DMS79 (cell line): ENCODE measurements at regions not wholly inside any gene's neighbourhood (a gene's known extent, or its start where the extent isn't known, plus 50 kb on each side); places are given as distances from the start of the nearest gene placed in this dataset.
A peak's percentile ranks its signal among the peaks of the same experiment; 100 is the strongest.
"Not testable (repeated sequence)": the region's sequence is repeated elsewhere in the genome, so short reads cannot be mapped to it uniquely, and the experiment has no call there.

Experiments
- DNase-seq: peaks from one replicate; lab custom pipeline; 2025; lab: John Stamatoyannopoulos, UW

DNA sequence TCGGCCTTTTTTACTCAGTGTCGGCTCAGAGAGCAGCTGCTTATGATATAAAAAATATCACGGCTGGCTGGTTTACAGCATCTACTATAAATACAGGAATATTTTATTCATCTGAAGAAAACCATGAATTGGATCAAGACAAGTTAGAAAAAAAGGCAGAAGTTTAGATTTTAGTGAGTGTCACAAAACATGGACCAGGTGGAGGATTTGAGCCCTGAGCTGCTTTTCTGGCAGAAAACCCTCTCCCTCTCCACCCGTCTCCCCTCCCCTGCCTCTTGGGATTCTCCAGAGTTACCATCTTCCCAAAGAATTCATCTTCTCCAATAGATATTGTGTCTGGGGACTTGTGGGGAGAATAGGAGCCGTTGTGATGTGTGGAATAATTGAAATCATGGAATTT, 142.8 kb upstream of the RAI2 start:
- no peak for DNase-seq

DNA sequence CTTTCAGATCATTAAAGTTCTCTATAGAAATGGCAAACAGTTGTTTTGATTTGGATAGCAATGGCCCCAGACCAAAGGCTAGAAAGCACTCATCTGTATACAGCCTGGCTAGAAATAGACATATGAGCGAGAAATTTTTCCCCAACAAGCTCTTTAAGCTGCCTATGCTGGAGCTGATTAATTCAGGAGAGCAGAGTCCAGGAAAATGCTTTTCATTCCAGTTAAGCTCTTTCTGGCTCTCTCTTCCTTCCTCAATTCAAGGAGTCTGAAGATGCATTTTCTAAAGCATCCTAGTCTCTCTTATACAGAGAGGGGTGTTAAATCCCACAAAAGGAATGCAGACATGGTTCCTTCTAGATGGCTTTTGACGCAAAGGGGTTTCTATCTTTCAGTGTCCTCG, 141.7 kb upstream of the RAI2 start:
- DNase-seq = no peak

DNA sequence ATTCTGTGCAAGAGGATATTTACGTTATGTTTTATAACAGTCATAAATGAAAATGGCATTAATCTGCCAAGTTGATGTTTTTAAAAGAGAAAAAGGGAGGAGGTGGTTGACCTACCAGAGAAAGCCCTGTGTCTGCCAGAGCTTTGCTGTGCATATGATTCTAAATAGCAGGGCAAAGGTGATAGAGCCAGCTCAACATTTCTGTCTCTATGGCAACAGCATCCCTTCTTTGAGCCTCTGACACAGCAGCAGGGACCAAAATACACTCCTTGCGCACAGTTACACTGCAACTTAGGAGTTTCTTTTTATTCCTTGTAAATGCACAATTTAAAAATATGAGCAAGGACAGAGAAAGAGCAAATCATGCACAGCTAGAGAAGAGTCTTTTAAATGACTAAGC, 133.3 kb upstream of the RAI2 start:
- DNase-seq = peak; percentile 38

DNA sequence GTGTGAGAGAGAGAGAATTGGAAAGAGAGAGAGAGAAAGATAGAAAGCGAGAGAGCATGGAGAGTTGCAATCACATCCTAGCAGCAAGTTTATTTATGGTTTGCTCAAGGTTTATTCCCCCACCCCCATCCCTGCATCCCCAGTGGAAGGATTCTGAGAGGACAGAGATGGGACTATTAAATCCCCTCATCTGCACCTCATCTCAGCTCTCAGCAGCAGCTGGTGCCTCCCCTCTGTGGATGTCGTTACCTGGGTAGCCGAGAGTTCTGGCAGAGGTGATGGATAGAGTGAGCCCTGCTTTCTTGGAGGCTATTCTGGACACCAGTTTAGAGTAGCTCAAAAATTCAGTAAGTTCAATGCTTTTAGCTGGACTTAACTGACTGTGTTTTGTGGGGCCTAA, 132.0 kb upstream of the RAI2 start:
- no peak for DNase-seq

DNA sequence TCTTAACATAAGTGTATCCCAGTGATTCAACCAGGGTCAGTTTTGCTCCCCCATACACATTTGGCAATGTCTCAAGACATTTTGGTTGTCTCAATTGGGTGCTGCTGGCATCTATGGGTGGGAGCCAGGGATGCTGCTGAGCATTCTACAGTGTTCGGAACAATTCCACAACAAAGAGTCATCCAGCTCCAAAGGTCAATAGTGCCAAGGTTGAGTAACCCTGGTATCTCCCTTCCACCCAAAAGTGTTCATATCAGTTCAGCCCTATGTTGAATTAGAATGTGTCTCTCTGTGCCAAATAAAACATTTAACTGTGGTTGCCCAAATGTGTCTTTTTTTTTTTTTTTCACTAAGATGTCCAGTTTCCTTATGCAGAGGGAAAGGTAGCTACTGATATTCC, 129.4 kb upstream of the RAI2 start:
- no peak for DNase-seq

DNA sequence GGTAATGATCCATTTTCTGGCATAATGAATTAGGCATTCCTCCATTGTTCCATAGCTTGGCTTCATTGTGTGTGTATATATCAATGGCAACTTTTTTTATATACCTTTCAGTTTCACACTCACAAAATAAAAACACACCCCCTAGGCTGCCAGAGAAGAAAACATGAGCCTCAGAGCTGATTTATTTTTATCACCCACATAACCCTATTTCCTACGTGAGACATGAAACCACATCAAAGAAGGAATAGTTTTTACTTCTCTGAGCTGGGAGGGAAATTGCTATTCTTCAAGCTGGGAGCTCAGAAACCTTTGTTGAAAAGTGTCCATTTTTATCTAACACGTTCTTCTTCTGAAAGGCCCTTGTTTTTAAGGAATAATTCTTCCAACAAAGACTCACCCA, 126.7 kb upstream of the RAI2 start:
- no peak for DNase-seq

DNA sequence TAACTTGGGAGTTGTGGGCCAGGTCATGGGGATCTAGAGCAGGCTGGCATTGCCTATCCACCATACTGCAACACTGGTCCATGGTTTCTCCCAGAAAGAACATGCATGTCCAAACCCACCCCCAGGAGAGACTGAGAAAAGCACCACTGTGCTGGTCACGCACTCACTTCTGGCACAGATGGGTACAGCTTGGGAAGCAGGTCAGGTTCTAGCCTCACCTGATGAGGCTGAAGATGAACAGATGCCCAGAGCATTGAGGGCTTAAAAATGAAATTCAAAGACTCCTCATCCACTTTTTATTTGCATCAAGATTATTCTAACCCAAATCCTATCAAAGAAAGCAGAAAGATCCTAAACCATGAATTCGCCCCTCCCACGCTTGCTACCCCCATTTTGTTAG, 125.9 kb upstream of the RAI2 start:
- no peak for DNase-seq

DNA sequence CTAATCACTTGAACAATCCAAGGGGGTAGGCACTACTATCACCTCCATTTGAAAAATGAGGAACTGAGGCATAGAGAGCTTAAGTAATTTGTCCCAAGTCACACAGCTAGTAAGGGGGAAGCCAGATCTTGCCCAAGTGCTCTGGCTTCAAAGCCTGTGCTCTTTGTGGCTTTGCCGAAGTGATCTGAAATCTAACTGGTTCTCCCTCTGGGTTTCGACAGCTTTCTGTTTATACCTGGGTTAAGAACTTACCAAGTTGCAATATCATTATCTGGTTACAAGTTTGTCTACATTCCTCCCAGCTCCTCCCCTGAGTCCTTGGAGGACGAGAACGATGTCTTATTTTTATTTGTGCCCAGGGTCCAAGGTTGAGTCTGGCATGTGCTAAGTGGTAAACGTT, 125.3 kb upstream of the RAI2 start:
- no peak for DNase-seq

DNA sequence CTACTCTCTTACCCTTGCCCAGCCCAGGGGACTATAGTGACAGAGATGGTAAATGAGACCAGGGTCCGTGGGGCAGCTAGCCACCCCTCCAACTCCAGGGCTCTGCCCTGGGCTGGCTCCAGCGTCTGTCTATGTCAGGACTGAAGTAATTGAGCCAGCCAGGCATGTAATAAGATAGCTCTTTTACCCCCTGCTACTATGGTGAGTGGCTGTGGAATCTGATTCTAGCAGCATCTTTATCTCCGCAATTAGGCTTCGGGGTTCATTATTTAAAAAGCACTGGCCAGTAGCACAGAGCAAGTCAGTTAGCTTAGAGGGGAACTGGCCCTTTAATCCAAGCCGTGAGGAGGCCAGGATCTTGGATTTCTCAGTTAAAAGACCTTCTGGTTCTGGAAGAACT, 123.3 kb upstream of the RAI2 start:
- DNase-seq = no peak

DNA sequence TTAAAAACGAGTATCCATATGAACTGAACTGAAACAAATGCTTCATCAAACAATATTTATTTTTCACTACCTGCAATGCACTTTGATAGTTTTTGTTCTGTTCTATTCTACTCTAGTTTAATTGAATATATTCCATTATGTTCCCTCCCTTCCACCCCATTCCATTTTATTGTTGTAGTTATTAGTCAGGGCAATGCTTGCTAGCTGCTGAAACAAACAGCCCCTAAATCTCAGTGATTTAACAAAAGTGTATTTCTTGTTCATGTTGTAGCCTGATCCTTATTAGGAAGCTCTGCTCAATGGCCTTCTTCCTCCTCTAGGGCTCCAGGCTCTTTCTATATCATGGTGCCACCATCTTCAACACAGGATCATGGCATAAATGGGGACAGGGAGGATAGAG, 122.3 kb upstream of the RAI2 start:
- no peak for DNase-seq

DNA sequence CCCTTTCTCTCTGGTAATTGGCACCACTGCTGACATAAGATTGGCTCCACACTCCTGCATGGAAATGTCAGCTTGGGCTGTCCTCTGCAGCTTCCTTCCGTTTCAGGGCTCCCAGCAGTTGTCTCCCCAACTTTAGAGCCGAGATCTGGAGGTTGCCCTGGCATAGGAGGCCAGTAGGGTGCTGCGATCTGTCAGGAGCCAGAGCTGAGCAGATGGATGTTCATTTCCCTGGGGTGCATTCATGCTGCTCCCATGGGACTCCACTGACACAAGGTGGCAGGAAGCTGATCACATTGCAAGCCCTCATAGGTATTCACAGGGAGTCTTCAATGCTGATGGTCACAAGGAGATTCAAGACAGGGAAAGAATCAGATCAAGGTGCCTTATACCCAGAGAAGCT, 116.6 kb upstream of the RAI2 start:
- DNase-seq = no peak

DNA sequence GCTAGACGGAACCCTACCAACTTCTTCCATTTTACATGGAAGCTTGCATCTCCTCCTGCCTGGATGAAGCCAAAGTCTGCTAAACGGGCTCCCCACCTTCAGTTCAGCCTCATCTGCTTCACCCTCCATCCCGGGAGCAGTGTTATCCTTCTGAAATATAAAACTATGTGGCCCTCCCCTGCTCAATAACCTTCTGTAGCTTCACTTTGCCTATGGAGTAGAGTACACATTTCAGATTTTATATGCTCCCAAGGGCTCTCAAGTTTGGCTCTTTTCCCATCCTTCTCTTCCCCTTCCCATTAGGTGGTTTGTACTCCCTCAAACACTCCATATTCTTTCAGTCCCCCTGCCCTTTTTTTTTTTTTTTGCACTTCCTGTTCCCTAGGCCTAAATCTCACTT, 115.9 kb upstream of the RAI2 start:
- no peak for DNase-seq

DNA sequence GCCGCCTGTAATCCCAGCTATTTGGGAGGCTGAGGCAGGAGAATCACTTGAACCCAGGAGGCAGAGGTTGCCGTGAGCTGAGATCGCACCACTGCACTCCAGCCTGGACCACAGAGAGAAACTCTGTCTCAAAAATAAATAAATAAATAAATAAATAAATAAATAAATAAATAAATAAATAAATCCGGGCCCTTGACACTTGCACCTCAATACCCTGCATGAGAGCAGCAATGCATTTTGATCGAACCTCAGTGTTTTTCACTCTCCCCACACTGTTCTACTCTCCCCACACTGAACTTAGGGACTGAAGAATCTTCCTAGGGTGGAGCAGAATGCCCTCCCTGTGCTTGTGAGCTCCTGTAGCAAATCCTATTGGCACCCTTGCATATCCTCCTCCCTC, 114.3 kb upstream of the RAI2 start:
- not testable (repeated sequence) for DNase-seq

DNA sequence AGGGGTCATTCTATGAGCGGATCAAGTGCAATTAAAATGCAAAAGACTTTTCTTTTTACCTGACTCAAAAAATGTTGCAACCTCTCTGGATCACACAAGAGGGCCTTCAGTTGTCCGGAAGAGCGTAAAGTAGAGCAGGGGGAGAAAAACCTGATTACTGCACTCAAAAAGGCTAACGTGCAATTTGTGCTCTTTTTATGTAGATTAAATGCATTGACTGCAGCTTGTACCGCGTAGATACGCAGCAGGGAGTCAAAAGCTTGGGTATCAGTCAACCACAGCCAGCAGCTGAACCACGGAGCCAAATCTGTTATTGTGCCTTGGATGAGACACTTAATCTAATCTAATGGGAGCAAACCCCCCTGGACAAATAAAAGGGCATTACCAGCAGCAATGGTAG, 107.3 kb upstream of the RAI2 start:
- peak; percentile 17 for DNase-seq

DNA sequence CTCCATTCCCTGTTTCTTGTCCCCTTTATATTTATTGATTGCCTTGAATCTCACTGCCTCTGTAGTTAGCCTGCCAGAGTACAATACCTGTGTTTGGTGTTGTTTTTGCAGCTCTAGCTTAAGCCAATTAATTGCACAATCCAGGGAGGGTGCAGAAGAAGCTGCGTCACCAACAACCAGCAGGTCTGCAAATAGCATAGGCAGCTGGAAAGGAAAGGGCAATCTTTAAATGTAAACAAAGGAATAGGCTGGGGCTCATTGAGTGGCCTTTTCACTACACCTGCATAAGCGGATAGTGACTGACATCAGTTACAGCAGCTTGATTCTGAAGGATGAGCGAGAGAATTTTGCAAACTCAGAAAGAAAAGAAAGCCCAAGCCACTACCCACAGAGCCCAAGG, 106.8 kb upstream of the RAI2 start:
- peak; percentile 20 for DNase-seq

DNA sequence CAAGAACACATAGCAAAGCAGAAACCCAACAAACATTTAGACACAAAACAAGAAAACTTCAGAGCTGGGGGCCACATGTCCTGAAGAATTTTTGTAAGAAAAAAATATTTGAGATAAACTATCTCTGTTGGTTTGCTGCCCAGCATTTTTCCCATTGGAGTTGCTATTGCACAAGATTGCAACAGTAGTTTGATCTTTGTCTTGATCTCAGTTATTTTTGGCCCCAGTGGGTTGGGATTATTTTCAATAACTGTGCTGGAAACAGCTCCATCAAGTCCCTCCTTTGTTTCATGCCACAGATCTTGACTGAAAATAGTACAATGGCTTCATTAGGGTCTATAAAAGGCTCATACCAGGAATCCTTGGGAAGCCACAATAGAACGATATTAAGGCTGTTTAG, 103.8 kb upstream of the RAI2 start:
- no peak for DNase-seq

DNA sequence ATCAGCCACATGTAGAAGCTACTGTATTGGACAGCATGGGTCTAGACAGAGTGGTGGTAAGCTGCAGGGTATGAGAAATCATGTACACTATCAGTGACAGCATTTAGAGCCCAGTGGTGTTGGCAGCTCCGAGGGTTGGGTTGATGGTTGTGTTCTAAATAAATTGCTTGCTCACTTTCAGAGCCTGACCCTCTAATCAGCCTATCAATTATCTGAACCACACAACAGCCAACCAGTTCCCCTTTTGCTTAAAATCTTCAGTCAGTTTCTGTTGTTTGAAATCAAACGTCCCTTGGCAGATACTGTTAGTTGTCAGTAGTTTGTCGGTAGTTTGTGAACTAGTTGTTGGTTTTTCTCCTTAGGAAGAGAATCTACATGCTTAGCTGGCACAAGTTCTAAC, 99.8 kb upstream of the RAI2 start:
- no peak for DNase-seq

DNA sequence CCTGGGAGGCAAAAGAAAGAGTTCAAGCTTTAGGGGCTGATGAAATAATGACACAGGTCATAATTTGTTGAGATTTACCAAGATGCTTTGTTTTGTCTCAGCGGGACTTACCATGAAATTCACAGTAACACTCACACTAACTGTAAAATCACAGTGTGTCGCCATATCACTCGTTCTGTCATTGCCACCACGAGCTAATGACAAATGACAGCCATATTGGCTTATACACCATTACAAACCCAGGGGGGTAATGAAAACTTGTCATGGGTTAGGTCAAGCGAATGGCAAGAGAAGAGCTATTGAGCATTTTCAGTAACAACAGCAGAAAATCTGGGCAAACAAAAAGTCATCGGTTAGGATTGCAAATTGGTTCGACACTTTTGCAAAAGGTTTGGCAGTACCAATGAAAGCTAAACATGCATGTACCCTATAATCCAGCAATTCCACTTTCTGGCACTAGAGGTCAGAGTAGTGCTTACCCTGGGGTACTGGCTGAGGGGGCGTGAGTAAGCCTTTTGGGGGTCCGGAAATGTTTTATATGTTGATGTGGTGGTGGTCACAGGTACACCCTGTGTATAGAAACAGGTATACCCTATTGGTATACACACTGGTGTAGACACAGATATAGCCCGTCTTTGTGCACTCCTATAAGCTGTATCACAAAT, 83.9 kb upstream of the RAI2 start:
- DNase-seq = no peak

DNA sequence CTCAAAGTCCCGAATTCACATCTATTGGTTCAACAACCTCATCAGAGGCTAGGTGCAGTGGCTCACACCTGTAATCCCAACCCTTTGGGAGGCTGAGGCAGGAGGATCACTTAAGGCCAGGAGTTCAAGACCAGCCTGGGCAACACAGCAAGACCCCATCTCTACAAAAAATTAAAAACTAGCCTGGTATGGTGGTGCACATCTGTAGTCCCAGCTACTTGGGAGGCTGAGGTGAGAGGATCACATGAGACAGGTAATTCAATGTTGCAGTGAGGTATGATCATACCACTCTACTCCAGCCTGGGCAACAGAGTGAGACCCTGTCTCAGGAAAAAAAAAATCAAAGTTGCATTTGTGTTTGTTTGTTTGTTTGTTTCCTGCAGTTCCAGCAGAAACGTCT, 80.1 kb upstream of the RAI2 start:
- not testable (repeated sequence) for DNase-seq

DNA sequence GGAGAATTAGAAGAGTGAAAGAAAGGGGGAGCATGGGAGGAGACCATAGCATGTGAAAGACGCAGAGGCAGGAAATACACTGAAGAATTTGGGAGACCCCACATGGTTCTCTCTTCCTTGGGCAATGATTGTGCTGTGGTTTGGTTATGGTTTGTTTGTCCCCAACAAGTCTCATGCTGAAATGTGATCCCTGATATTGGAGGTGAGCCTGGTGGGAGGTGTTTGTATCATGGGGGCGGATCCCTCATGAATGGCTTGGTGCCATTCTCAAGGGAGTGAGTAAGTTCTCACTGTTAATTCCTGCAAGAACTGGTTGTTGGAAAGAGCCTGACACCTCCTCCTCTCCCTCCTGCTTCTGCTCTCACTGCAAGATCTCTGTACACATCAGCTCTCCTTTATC, 78.6 kb upstream of the RAI2 start:
- DNase-seq = no peak

DNA sequence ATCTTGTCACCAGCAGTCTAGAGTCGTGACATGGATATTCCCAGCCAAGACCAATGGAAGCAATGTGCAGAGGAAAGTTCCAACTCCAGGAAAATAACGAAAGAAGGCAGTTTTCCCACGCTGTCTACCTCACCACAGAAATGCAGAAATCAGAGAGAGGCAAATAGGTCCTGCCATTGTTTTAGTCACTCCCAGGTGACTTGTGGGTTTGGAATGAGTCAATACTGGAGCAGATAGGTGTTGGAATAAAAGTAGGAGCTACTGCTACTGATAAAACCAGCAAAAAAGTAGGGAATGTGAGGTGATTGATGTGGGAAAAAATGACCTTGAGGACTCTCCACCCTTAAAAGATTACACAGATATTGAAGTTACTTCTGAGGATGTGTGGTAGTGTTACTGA, 72.8 kb upstream of the RAI2 start:
- no peak for DNase-seq

DNA sequence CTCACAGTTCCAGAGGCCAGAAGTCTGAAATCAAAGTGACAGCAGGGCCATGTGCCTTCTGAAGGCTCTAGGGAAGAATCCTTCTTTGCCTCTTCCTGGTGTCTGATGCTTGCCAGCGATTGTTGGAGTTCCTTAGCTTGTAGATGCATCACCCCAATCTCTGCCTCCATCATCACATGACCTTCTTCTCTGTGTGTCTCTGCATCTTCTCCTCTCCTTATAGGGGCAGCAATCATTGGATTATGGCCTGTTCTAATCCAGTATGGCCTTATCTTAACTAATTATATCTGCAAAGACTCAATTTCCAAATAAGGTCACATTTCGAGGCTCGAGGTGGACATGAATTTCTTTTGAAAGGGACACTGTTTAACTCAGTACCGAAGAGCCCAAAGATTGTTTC, 71.7 kb upstream of the RAI2 start:
- no peak for DNase-seq

DNA sequence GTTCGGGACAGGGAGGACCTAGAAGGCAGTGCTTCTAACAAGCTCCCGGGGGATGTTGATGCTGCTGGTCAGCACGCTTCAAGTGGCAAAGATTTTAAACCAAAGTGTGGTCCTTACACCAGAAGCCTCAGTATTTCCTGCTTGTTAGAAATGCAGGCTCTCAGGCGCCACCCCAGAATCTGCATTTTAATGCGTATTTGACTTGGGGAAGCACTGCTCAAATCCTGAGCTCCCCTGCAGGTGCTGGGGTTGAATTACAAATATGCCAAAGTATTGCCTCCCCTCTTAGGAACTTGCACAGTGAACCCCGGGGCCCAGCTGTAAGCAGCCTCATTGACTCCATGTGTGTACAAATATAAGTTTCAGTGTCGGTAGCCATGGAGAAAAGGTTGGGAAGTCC, 70.8 kb upstream of the RAI2 start:
- no peak for DNase-seq

DNA sequence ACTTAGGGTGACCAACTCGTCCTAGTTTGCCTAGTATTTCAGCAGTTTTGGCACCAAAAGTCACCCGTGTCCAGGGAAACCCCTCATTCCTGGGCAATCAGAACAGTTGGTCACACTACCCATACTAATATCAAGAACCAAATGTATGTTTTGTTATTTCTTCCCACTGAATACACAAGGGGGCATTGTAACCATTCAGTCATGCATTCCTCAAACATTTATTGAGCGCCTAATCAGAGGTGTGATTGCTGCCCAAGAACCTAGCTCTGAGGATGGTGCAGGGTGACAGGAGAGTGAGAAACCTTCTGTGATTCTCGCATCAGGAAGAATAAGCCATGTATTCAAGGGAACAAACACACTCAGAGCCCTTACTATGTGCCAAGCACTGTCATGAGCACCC, 69.8 kb upstream of the RAI2 start:
- DNase-seq = no peak

DNA sequence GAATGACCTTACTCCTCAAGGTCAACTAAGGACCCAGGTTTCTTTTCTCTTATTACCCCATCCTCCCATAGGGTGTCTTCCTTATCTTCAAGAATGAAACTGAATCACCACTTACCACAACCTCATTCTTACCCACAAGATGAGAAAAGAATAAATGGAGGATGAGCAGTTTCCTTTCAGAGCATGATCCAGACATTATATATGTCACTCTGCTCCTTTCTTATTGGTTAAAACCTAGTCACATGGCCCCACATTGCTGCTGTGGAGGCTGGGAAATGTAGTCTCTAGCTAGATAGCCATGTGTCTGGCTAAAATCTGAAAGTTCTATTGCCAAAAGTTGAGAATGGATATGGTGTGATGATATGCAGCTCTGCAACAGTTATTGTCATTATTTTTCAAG, 62.4 kb upstream of the RAI2 start:
- DNase-seq = no peak
